NCI-H2107 treated with DMSO at 0.1 percent for 48 hours (cell line): ENCODE measurements at regions not wholly inside any gene's neighbourhood (a gene's known extent, or its start where the extent isn't known, plus 50 kb on each side); places are given as distances from the start of the nearest gene placed in this dataset.

Experiments
- DNase-seq: peaks from one replicate; lab custom pipeline; 2025; ENCODE audit not compliant: unreplicated experiment; lab: John Stamatoyannopoulos, UW

DNA sequence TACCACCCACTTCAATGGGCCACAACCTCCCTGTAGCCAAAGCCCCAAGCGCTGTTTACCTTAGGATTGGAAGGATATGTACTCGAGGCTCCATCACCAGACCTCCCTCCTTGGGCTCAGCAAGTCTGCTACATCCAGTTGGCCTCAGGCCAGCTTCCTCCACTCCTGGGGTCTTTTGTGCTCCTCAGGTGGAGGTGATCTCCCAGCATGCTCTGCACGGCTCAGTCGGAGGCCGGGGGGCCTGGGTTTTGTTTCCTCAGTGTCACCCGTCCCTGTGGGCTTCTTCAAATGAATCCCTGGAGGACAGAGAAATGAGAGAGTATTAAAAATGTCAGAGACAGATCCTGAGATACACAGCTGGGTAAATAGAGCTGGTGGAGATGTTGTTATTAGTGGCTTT is 723.1 kb upstream of the TBX3 start:
- DNase-seq: no peak

GRCh38 chr12:115405471-115405860 is 721.5 kb upstream of the TBX3 start:
- no peak for DNase-seq

DNA sequence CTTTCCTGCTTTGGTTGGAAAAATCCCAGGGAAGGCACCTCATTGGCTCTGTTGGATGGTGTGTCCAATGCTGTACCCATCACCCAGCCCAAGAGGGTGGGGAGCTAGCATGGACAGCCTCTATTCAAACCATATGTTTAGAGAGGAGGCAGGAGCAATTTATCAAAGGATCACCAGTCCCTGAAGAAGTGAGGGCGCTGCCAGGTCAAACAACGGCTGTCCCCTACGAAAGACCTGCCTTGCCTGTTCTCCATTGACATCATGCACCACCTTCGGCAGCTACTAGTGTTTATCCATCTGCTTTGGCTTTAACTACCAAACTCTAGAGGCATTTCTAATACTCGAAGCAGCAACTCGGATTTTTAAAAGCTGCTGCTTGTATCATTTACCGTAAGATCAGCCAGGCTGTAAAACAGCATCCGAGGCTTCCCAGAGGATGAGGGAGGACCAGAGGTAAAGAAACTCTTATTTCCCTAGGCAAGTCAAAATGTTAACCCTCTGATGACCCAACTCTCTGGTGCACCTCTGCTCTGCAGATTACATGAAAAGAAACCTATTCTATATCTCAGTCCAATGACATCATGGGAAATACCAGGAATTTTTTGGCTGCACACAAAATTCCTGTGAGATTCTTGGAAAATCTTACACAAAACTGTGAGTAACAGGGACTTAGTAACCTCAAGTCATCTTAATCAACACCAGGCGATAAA is 720.9 kb upstream of the TBX3 start:
- DNase-seq: no peak

GRCh38 chr12:115403689-115404088 is 719.7 kb upstream of the TBX3 start:
- DNase-seq: no peak

- DNase-seq: no peak
Observed at GRCh38 chr12:115403253-115403652, 719.3 kb upstream of the TBX3 start.

DNA sequence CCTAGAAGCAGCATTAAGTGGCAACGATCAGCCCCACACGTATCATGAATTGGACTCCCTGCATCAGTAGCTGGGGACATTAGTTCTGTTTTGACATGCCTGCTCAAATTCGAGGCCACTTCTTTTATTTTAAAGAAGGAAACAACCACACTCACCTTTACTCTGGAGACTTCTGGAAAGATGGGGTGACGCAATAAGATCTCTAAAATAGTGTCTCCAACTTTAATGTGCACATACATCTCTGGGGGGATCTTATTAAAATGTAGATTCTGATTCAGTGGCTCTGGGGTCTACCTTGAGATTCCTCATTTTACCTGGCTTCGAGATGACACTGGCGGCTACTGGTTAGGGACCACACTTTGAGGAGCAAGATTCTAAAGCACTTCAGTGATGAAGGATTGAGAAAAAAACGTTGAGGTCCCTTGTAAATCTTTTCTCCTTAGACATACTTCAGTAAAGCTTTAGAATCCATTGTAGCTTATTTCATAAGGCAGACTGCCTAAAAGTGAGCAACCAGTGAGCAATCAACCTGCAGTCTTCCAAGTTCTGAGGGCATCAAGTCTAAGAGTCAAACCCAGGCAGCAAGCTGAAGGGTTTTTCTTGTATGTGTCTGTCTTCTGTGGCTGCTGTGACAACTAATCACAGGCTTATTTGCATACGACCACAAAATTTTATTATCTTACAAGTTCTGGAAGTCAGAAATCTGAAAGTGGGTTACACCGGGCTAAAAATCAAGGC is 718.6 kb upstream of the TBX3 start:
- no peak for DNase-seq

GRCh38 chr12:115401761-115402160 is 717.8 kb upstream of the TBX3 start:
- no peak for DNase-seq

GRCh38 chr12:115400011-115400410 is 716.0 kb upstream of the TBX3 start:
- DNase-seq: no peak

DNA sequence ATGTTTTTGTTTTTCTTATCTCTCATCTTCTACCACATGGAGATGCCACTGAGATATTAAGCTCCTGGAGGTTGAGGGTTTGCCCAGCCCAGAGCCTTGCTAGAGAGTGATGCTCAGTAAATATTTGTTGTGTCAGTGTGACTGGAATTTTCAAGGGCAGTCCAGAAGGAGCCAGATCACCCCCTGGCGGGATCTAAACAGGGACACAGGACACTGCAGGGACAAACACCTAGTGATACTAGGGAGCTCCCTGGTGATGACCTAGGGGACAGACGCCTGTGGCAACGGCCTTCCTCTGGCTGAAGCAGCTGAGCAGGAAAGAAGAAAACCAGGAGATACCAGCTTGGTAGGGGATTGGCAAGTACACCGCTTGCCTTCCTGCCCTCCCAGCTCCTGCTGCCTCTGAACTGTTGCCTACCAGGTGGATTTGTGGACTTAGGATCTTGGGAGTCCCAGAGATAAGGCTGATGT is 714.4 kb upstream of the TBX3 start:
- DNase-seq: no peak

DNA sequence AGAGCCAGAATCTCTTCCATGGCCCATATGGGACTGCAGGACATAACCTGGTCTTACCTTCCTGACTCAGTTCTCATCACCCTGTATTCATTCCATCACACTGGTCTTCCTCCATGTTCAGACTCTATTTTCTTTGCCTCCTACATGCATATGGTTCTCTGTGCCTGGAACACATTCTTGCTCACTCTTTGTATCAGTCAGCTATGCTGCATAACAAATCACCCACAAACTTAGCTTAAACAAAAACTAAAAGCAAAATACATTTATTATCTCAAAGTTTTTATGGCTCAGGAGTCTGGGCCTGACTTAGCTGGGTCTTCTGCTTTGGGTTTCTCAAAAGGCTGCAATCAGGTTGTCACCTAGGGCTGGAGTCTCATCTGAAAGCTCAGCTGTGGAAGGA is 712.6 kb upstream of the TBX3 start:
- DNase-seq: no peak

- no peak for DNase-seq
Observed at GRCh38 chr12:115394496-115395220, 710.7 kb upstream of the TBX3 start.

GRCh38 chr12:115388139-115388538 is 704.2 kb upstream of the TBX3 start:
- no peak for DNase-seq

- no peak for DNase-seq
Observed at GRCh38 chr12:115387467-115387901, 703.5 kb upstream of the TBX3 start.

- no peak for DNase-seq
Observed at GRCh38 chr12:115386946-115387345, 703.0 kb upstream of the TBX3 start.

DNA sequence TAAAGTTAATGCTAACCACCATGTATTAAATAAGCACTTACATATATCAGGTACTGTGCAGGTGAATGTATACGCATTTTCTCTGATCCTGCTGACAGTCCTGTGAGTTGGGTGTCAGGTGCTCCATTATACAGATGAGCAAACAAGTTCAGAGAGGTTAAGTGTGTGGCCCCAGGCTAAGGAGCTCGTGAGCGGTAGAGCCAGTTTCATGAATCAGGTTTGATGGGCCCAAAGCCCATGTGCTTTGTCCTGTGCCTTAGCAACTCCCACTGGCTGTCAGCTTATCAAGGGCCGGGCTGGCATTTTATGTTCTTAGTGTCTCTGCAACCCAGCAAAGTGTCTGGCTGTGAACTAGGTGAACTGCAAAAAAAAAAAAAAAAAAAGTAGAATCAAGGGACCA is 701.2 kb upstream of the TBX3 start:
- no peak for DNase-seq

DNA sequence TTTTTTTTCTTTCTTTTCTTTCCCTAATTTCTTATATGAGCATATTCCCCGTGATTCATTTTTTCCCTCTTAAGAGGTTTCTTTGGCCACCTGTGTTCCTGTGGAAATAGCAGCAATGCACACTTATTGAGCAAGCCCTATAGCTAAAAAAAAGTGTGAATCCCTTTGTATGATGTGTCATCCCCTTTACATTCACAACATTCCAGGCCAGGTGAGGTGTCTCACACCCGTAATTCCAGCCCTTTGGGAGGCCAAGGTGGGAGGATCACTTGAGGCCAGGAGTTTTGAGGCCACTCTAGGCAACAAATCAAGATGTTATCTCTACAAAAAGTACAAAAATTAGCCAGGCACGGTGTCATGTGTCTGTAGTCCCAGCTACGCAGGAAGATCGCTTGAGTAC is 700.4 kb upstream of the TBX3 start:
- DNase-seq: no peak

DNA sequence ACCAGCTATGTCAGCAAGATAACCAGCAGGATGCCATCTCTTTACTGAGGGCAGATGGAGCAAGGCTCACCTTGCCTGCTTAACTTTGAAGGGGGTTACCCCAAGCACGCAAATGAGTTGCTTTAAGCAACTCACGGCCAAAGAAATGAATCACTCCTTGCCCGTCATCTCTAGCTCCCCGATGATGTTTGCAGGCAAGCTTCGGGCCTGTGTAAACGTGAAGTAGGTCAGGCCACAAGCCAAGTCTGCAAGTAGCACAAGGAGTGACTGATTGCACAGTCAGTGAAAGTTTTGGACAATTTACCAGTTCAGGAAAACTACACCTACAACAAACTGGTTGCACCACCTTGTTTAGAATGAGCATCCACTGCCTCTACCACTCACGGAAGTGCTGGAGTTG is 699.7 kb upstream of the TBX3 start:
- no peak for DNase-seq

GRCh38 chr12:115382681-115383080 is 698.7 kb upstream of the TBX3 start:
- no peak for DNase-seq

GRCh38 chr12:115380546-115381120 is 696.7 kb upstream of the TBX3 start:
- no peak for DNase-seq

DNA sequence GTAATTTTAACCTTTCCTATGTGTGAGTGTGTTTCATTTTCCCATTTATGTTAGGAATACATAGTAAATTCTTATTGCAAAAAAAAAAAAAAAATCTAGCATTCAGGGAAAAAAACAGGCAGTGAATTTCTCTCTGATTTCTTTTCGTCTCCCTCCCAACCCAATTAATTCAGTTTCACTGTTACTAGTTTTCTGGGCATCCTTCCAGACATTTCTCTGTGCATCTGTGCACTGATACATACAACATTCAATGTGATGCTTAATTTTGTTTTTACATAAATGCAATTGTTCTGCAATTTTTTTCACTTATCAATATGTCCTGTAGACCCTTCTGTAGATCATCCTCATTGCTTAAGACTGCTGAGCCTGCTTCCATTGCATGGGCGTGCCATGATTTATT is 694.3 kb upstream of the TBX3 start:
- no peak for DNase-seq

DNA sequence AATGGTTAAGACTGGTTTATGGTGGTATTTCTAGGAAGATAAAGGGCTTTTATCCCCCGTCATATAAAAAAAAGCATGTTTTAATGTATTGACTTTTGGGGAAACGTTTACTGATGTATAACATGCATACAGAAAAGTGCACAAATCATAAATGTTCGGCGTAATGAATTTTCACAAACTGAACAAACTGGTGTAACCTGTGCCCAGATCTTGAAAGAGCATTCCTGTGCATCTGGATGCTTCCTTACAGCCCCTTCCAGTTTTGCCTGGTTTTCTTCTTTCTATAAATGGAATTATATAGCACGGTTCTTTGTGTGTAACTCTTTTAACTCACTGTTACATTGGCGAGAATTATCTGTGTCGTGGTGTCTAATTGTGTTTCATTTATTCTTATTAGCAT is 693.8 kb upstream of the TBX3 start:
- DNase-seq: no peak

DNA sequence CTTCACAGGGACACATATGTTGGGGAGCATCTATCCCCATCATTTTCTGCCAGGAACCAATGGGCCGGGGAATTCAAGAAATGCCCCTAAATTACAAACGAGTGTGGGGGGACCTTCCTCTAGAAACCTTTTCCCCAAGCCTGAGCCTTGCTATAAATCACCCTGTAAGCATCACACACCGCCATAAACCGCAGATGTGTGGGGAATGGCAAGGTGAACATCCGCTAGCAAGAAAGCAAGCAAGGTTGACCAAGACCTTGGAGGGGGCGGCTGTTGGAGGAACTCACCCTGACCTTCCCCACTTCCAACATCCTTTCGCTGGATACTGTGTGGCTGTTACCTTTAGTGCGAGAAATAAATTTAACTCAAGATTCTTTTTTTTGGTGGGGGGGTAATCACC is 693.3 kb upstream of the TBX3 start:
- no peak for DNase-seq
